Astrocyte of the cerebellum (primary cell): ENCODE measurements at regions not wholly inside any gene's neighbourhood (a gene's known extent, or its start where the extent isn't known, plus 50 kb on each side); places are given as distances from the start of the nearest gene placed in this dataset.

Source experiments
- DNase-seq: peaks from one replicate; pipeline ENCODE4 v3.0.0-alpha.2; 2011; ENCODE audit warnings: low read depth
- H3K4me3 ChIP-seq: 2 replicates; pipeline ENCODE4 v1.5.1; 2011; ENCODE audit warnings: mild to moderate bottlenecking, low read depth, low read length, moderate library complexity
- in situ Hi-C: cut with HindIII; loops from 2 replicates; pipeline ENCODE4 v1.10.0; 2017; ENCODE audit warnings: low sequenced_read_pairs
- TF ChIP-seq, protein P1 (sequence below): IDR thresholded peaks from 2 replicates; pipeline ENCODE4 v1.5.1; 2012; ENCODE audit warnings: low read length, low read depth, moderate library complexity, mild to moderate bottlenecking; ENCODE audit errors: missing control alignments

GRCh38 chr3:18787441-18787840, 360.9 kb upstream of the KCNH8 start:
- TF ChIP-seq, protein P1, sequence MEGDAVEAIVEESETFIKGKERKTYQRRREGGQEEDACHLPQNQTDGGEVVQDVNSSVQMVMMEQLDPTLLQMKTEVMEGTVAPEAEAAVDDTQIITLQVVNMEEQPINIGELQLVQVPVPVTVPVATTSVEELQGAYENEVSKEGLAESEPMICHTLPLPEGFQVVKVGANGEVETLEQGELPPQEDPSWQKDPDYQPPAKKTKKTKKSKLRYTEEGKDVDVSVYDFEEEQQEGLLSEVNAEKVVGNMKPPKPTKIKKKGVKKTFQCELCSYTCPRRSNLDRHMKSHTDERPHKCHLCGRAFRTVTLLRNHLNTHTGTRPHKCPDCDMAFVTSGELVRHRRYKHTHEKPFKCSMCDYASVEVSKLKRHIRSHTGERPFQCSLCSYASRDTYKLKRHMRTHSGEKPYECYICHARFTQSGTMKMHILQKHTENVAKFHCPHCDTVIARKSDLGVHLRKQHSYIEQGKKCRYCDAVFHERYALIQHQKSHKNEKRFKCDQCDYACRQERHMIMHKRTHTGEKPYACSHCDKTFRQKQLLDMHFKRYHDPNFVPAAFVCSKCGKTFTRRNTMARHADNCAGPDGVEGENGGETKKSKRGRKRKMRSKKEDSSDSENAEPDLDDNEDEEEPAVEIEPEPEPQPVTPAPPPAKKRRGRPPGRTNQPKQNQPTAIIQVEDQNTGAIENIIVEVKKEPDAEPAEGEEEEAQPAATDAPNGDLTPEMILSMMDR = no peak
- in situ Hi-C loops = no loop called here
- no peak for DNase-seq

GRCh38 chr3:18786650-18787323, 361.5 kb upstream of the KCNH8 start:
- in situ Hi-C loops = no loop called here
- DNase-seq = no peak
- TF ChIP-seq, protein P1 = no peak
- H3K4me3 ChIP-seq = no peak overlapping the region

More at GRCh38 chr3:18787441-18787840, 360.9 kb upstream of the KCNH8 start:
- no peak overlapping the region for H3K4me3 ChIP-seq

- in situ Hi-C loops = no loop called here
Observed at GRCh38 chr3:18782191-18782590, 357.1 kb upstream of the SATB1 start.

DNA sequence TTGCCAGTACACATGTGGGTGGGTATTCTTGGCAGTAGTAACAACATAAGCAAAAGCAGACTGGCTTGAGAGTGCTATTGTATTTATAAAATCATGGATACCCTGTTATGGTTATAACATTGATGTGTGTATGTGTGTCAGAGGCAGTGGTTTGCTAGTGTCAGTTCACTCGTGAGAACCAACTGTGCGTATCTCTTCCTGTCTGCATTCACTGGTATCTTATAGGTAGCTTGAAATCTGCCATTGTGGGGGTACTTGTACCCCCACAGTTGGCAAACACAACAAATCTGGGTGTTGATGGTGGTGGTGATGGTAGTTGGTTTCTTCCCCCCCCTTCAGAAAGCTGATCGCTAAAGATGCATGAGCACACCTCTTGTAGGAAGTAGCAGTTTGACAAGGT, 355.8 kb upstream of the SATB1 start:
- H3K4me3 ChIP-seq = no peak overlapping the region
- in situ Hi-C loops = no loop called here
- TF ChIP-seq, protein P1 = no peak
- DNase-seq = no peak

More at GRCh38 chr3:18782191-18782590, 357.1 kb upstream of the SATB1 start:
- no peak for DNase-seq
- TF ChIP-seq, protein P1 = no peak
- H3K4me3 ChIP-seq = no peak overlapping the region

GRCh38 chr3:18779704-18780103, 354.6 kb upstream of the SATB1 start:
- no peak for DNase-seq
- H3K4me3 ChIP-seq = no peak overlapping the region
- in situ Hi-C loops = no loop called here
- TF ChIP-seq, protein P1 = no peak

DNA sequence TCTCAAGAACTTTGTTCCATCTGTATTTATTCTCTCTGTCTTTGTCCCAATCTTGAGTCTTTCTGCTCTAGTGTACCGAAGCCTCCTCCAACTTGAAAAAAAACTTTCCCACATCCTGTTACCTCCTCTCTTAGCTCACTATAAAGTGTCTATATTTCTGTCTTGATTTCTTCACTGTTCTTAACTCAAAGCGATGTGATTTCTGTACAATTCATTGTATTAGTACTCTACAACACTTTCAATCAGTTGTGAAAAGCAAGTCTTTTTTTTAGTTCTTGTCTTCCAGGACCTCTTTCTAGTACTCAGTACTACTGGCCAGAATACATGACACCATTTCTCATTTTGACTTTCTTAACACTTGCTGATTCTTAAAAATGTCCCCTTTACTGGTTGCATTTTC, 353.5 kb upstream of the SATB1 start:
- no peak for DNase-seq
- H3K4me3 ChIP-seq = no peak overlapping the region
- TF ChIP-seq, protein P1 = no peak
- in situ Hi-C loops = no loop called here
